IPS-20b (cell line): ENCODE measurements at regions not wholly inside any gene's neighbourhood (a gene's known extent, or its start where the extent isn't known, plus 50 kb on each side); places are given as distances from the start of the nearest gene placed in this dataset.

ENCODE experiments used
- H3K27ac ChIP-seq: one replicate; pipeline ENCODE4 v1.5.1; 2013; ENCODE audit warnings: low read length
- H3K27me3 ChIP-seq: 2 replicates; pipeline ENCODE4 v1.6.1; 2013; ENCODE audit warnings: mild to moderate bottlenecking, low read length, inconsistent platforms; ENCODE audit not compliant: insufficient read depth
- H3K36me3 ChIP-seq: 2 replicates; pipeline ENCODE4 v1.6.1; 2013; ENCODE audit warnings: low read depth, mild to moderate bottlenecking, inconsistent platforms, low read length, moderate library complexity; ENCODE audit not compliant: insufficient read depth
- H3K4me1 ChIP-seq: 2 replicates; pipeline ENCODE4 v1.6.1; 2013; ENCODE audit warnings: mild to moderate bottlenecking, control low read depth, inconsistent platforms, low read length, moderate library complexity; ENCODE audit not compliant: insufficient read depth
- H3K4me3 ChIP-seq: 2 replicates; pipeline ENCODE4 v1.5.1; 2013; ENCODE audit warnings: mild to moderate bottlenecking, low read length, inconsistent platforms
- H3K9ac ChIP-seq: 2 replicates; pipeline ENCODE4 v1.6.1; 2013; ENCODE audit warnings: low read depth, mild to moderate bottlenecking, inconsistent platforms, low read length, moderate library complexity
- H3K9me3 ChIP-seq: 2 replicates; pipeline ENCODE4 v1.6.1; 2013; ENCODE audit warnings: mild to moderate bottlenecking, low read depth, low read length, inconsistent platforms; ENCODE audit not compliant: insufficient read depth

DNA sequence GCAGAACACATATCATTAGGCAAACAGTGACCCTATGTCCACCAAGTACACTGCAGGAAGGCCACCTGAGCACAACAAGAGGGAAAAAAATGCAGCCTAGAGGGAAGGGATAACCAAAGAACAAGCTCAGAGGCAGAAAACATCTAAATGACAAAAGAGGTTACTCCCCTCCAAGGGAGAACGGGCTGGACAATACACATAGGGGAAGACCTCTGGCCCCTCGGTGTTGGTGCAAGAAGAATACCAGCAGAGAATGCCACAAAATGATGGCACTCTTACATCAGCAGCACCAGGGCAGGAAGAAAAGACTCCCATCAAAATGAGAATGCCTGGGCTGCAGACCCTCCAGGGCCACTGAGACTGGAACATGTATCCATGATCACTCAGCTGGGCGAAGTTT, 66.6 kb upstream of the OPCML start:
- Histone ChIP-seq H3K4me3 (no peak overlapping the region), H3K27me3 (no peaks in the 10 kb centered on the region), H3K4me1 (peaks cover 9% of the 10 kb centered on the region; the same call in 1 of the 2 replicates), H3K9ac (no peak overlapping the region), H3K27ac (no peak overlapping the region), H3K36me3 (no peaks in the 10 kb centered on the region), H3K9me3 (no peaks in the 10 kb centered on the region)

DNA sequence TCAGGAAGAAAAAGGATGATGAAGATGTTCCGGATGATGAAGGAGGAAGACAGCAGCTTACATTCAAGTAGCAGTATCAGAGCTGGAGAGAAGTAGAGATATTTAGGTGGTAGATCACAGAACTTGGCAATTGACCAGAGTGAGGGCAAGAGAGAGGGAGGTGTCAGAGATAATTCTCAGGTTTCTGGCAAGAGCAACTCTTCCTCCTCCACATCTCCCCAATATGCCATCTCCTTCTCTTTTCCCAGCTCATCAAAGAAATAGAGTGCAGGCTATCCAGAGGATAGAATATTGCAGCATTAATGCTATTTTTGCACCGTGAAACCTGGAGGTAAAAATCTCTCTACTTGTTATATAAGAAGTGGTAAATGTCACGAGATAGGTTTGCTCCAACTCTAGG, 64.9 kb upstream of the OPCML start:
- Histone ChIP-seq H3K9ac (no peak overlapping the region), H3K27me3 (no peaks in the 10 kb centered on the region), H3K36me3 (no peaks in the 10 kb centered on the region), H3K4me3 (no peak overlapping the region), H3K27ac (no peak overlapping the region), H3K4me1 (peaks cover 9% of the 10 kb centered on the region; the same call in 1 of the 2 replicates), H3K9me3 (no peaks in the 10 kb centered on the region)

DNA sequence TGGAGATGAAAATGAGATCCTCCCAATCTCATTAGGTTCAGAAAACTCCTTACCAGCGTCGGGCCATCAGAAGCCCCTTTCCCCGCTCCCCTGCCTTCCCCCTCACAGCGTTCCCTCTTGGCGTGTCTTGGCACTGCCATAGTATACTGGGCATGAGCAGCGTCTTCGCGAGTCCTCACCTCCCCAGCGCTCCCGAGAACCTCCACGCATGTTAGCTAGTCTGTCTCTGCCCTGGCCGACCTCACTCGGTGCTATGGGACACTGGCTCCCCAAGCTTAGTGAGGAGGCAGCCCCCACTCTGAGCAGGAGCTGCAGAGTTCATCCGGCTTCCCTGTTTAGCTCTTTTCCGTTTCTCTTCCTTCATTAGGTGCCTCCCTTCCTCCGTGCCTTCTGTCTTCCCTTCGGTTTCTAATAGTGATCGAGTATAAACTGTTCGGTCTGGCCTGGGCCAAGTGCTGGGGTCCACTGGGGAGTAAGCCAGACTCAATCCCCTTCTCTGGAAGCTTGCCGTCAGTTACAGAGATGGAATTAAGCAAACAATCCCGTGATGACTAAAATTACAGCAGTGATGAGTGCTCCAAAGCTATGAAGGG, 63.8 kb upstream of the OPCML start:
- no peaks in the 10 kb centered on the region for H3K36me3 ChIP-seq
- H3K27ac ChIP-seq, result no peak overlapping the region
- H3K9ac ChIP-seq, result no peak overlapping the region
- no peak overlapping the region for H3K4me3 ChIP-seq
- no peaks in the 10 kb centered on the region for H3K27me3 ChIP-seq
- no peaks in the 10 kb centered on the region for H3K9me3 ChIP-seq
- H3K4me1 ChIP-seq, result peaks cover 9% of the 10 kb centered on the region; the same call in 1 of the 2 replicates

DNA sequence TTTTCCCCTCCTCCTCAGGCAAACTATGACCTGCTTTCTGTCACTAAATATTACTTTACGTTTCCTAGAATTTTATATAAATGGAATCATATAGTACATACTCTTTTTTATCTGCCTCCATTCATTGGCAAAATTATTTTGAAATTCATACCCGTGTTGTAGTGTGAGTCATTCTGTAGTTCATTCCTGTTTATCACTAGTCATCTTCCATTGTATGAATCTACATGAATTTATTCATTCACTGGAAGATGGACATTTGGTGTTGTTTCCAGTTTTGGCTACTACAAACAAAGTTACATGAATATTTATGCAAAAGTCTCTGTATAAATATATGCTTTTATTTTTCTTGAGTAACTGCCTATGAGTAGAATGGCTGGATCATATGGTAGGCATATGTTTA, 60.7 kb upstream of the OPCML start:
- Histone ChIP-seq H3K27ac (no peak overlapping the region), H3K4me1 (no peaks in the 10 kb centered on the region; the same call in 1 of the 2 replicates), H3K36me3 (no peaks in the 10 kb centered on the region), H3K9me3 (no peaks in the 10 kb centered on the region), H3K4me3 (no peak overlapping the region), H3K27me3 (no peaks in the 10 kb centered on the region), H3K9ac (no peak overlapping the region)

DNA sequence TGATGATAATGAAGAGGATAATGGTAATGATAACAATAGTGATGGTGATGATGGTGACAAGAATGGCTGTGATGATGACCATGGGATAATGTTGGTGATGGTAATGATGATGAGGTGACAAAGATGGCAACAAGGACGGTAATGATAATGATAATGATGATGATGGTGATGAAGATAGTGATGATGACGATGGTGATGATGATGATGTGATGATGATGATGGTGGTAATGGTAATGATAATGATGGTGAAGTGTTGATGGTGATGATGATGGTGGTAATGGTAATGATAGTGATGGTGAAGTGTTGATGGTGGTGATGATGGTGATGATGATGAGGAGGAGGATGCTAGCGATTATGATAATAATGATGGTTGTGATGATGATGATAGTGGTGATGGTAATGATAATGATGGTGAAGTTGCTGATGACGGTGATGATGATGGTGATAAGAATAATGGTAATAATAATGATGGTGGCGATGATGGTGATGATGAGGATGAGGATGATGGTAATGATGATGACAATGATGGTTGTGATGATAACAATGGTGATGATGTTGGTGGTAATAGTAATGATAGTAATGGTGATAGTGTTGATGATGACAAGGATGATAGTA, 54.7 kb upstream of the OPCML start:
- no peak overlapping the region for H3K27ac ChIP-seq
- H3K36me3 ChIP-seq, result no peaks in the 10 kb centered on the region
- no peaks in the 10 kb centered on the region for H3K9me3 ChIP-seq
- H3K27me3 ChIP-seq, result no peaks in the 10 kb centered on the region
- no peak overlapping the region for H3K9ac ChIP-seq
- H3K4me3 ChIP-seq, result no peak overlapping the region
- H3K4me1 ChIP-seq, result no peaks in the 10 kb centered on the region

DNA sequence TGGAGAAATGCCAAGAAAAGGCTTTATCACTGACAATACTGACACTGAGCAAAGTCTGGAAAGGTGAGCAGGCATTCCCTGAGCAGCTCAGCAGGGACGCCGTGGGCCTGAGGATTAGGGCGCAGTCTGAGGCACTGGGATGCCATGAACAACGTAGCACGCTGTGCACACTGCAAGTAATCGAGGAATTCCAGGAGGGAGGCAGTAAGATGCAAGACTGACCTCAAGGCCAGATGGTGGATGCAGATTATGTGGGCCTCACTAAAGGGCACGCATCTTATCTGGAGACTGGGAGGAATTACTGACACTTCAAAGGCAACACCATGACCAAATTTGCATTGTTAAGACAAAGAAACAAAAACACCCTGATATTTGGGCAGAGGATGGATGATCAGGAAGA, 50.4 kb upstream of the OPCML start:
- Histone ChIP-seq H3K9me3 (no peaks in the 10 kb centered on the region), H3K9ac (no peak overlapping the region), H3K4me3 (no peak overlapping the region), H3K27ac (no peak overlapping the region), H3K36me3 (no peaks in the 10 kb centered on the region), H3K27me3 (0 out of 2 replicates have a peak, but pooled peaks cover 3% of the 10 kb centered on the region), H3K4me1 (peaks cover 6% of the 10 kb centered on the region; the same call in 1 of the 2 replicates)

DNA sequence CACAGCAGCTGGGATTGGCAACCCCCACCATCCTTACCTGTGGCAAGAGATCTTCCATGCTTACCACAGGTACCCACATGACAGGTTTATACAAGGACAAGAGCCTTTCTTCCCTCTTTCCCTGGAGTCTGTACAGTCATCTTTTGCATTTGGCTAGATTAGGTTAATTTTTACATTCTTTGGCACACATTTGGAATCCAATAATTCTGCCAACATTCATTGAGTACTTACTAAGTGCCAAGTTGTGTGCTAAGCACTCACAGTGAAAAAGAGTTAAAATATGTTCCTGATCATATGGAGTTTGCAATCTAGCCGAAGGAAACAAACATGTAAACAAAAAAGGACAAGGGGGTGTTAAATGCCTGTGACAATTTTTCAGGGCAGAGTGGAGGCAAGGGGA, 50.0 kb upstream of the OPCML start:
- Histone ChIP-seq H3K9me3 (no peaks in the 10 kb centered on the region), H3K4me3 (no peak overlapping the region), H3K27ac (no peak overlapping the region), H3K9ac (no peak overlapping the region), H3K27me3 (0 out of 2 replicates have a peak, but pooled peaks cover 3% of the 10 kb centered on the region), H3K4me1 (peaks cover 6% of the 10 kb centered on the region; the same call in 1 of the 2 replicates), H3K36me3 (no peaks in the 10 kb centered on the region)
